GM12878 (cell line): ENCODE measurements at regions not wholly inside any gene's neighbourhood (a gene's known extent, or its start where the extent isn't known, plus 50 kb on each side); places are given as distances from the start of the nearest gene placed in this dataset.

Source experiments
- POLR2AphosphoS2 ChIP-seq: IDR thresholded peaks from 2 replicates; pipeline ENCODE4 v1.6.1; 2011; ENCODE audit warnings: low read depth, mild to moderate bottlenecking, low read length, improper control_type of control experiment, moderate library complexity
- TAF1 ChIP-seq: IDR thresholded peaks from 2 replicates; pipeline ENCODE4 v1.6.1; 2011; ENCODE audit warnings: mild to moderate bottlenecking, low read depth, low read length, borderline replicate concordance

DNA sequence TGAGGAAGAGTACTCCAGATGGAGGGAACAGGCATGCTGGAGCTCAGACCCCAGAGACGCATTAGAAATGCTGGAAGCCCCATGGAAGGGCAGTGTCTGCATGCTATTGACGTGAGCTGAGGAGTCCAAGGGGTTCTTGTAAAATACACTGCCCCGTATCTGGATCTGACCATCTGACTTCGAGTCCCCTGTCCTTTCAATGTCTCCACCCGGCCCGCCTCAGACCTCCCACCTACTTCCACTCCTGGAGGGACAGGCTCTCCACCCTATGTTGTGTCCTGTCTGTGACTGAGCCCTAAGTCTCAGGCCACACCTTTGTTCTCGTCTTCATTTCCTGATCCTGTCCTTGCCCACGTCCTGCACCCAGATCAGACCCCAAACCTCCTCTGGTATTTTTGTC is 496.3 kb downstream of the CDH26 start:
- TF ChIP-seq POLR2AphosphoS2 (no peak), TAF1 (no peak)
